A549 (cell line): ENCODE measurements at regions not wholly inside any gene's neighbourhood (a gene's known extent, or its start where the extent isn't known, plus 50 kb on each side); places are given as distances from the start of the nearest gene placed in this dataset.
"Not testable (repeated sequence)": the region's sequence is repeated elsewhere in the genome, so short reads cannot be mapped to it uniquely, and the experiment has no call there.

Experiments
- ATAC-seq, 2 experiments: fragments of 200-7000 bp in 1 of 2; fragments of >200 bp in 1 of 2; cut with Nextera tagmentation in 1 of 2; cut with Tn5 transposase in 1 of 2; 3 replicates each; pipeline versions ENCODE4 v1.8.0 to v1.9.1; 2018 to 2020; ENCODE audit warnings: mild to moderate bottlenecking in 1 of 2, moderate library complexity in 1 of 2
- CTCF ChIA-PET: fragments of 300-600 bp; sonication (Branson Sonifier 250); formaldehyde crosslinking; extraction: SDS; loops from one replicate; lab custom pipeline; 2021; ENCODE audit warnings: antibody characterized with exemption, inconsistent platforms; lab: Yijun Ruan, JAX
- POLR2A ChIA-PET: fragments of 350-600 bp; formaldehyde crosslinking; extraction: SDS; loops from one replicate; lab custom pipeline; 2021; ENCODE audit warnings: antibody characterized with exemption, inconsistent platforms; lab: Yijun Ruan, JAX
- DNase-seq, 2 experiments: peaks; one replicate each; pipeline versions ENCODE4 v3.0.0 to v3.0.0-alpha.2; 2011 to 2016; ENCODE audit warnings: low read depth in 1 of 2, low spot score in 1 of 2
- FAIRE-seq: peaks from 2 replicates; lab custom pipeline; 2011; peaks lifted over from hg19 to GRCh38; lab: Jason Lieb, UNC
- H3K27ac ChIP-seq, 2 experiments: fragments of >200 bp; sonication (Bioruptor Twin); formaldehyde crosslinking; 3 replicates each; pipeline ENCODE4 v1.5.1; 2016 to 2017
- H3K4me1 ChIP-seq: fragments of >200 bp; sonication (Bioruptor Twin); formaldehyde crosslinking; 3 replicates; pipeline ENCODE4 v1.6.1; 2016
- H3K4me2 ChIP-seq: fragments of >200 bp; sonication (Bioruptor Twin); formaldehyde crosslinking; 3 replicates; pipeline ENCODE4 v1.6.1; 2016
- H3K4me3 ChIP-seq: fragments of >200 bp; sonication (Bioruptor Twin); formaldehyde crosslinking; 3 replicates; pipeline ENCODE4 v1.5.1; 2016
- H3K9me3 ChIP-seq: fragments of >200 bp; sonication (Bioruptor Twin); formaldehyde crosslinking; 3 replicates; pipeline ENCODE4 v1.6.1; 2016
- CBX2 ChIP-seq: fragments of 200-600 bp; sonication (generic); IDR thresholded peaks from 2 replicates; pipeline ENCODE4 v1.6.1; 2016; ENCODE audit warnings: low read depth, mild to moderate bottlenecking, borderline replicate concordance
- CEBPB ChIP-seq, 2 experiments: fragments of >200 bp in 1 of 2; sonication (Bioruptor Twin) in 1 of 2; formaldehyde crosslinking in 1 of 2; IDR thresholded peaks; 2 replicates each; pipeline ENCODE4 v1.6.1; 2012 to 2016
- CHD2 ChIP-seq: fragments of 150-350 bp; IDR thresholded peaks from 2 replicates; pipeline ENCODE4 v1.6.1; 2014; ENCODE audit warnings: low read length; ENCODE audit not compliant: partially characterized antibody
- EHF ChIP-seq: fragments of 250-450 bp; sonication (Bioruptor Pico); IDR thresholded peaks from 2 replicates; pipeline ENCODE4 v1.5.0; 2020; ENCODE audit warnings: mild to moderate bottlenecking
- EHMT2 ChIP-seq: fragments of 200-600 bp; sonication (generic); IDR thresholded peaks from 2 replicates; pipeline ENCODE4 v1.6.1; 2016; ENCODE audit warnings: antibody characterized with exemption, low read depth, mild to moderate bottlenecking, moderate library complexity
- EP300 ChIP-seq, 2 experiments: fragments of >200 bp; sonication (Bioruptor Twin); formaldehyde crosslinking; IDR thresholded peaks; 2 replicates in 1 of 2; 3 replicates in 1 of 2; pipeline ENCODE4 v1.6.1; 2016 to 2017
- HEYL ChIP-seq: fragments of 250-450 bp; sonication (Bioruptor Pico); IDR thresholded peaks from 2 replicates; pipeline ENCODE4 v1.8.0; 2021; ENCODE audit warnings: mild to moderate bottlenecking, moderate library complexity
- HOXB5 ChIP-seq: fragments of 250-450 bp; sonication (Bioruptor Pico); IDR thresholded peaks from 2 replicates; pipeline ENCODE4 v1.5.0; 2020; ENCODE audit warnings: mild to moderate bottlenecking, moderate library complexity
- KDM5A ChIP-seq: fragments of 200-600 bp; sonication (generic); IDR thresholded peaks from 2 replicates; pipeline ENCODE4 v1.6.1; 2016; ENCODE audit warnings: antibody characterized with exemption, mild to moderate bottlenecking
- MAFK ChIP-seq: fragments of 450-650 bp; IDR thresholded peaks from 2 replicates; pipeline ENCODE4 v1.6.1; 2014; ENCODE audit not compliant: partially characterized antibody
- PBX3 ChIP-seq: IDR thresholded peaks from 2 replicates; pipeline ENCODE4 v1.6.1; 2012
- PHF8 ChIP-seq: fragments of 200-600 bp; sonication (generic); IDR thresholded peaks from 2 replicates; pipeline ENCODE4 v1.6.1; 2016; ENCODE audit warnings: low read depth, mild to moderate bottlenecking, antibody characterized with exemption, moderate library complexity, borderline replicate concordance
- SMC3 ChIP-seq: fragments of >200 bp; sonication (Bioruptor Twin); formaldehyde crosslinking; IDR thresholded peaks from 3 replicates; pipeline ENCODE4 v1.6.1; 2018; ENCODE audit warnings: inconsistent platforms
- SREBF2 ChIP-seq: fragments of 450-650 bp; IDR thresholded peaks from 2 replicates; pipeline ENCODE4 v1.6.1; 2014; ENCODE audit warnings: mild to moderate bottlenecking, moderate library complexity
- ZC3H11A ChIP-seq: fragments of 450-650 bp; IDR thresholded peaks from 2 replicates; pipeline ENCODE4 v1.6.1; 2014; ENCODE audit warnings: antibody characterized with exemption, mild to moderate bottlenecking
- ZFP36 ChIP-seq: fragments of 450-650 bp; IDR thresholded peaks from 2 replicates; pipeline ENCODE4 v1.6.1; 2014; ENCODE audit warnings: borderline replicate concordance; ENCODE audit not compliant: partially characterized antibody
- ZSCAN20 ChIP-seq: fragments of 250-450 bp; sonication (Bioruptor Pico); IDR thresholded peaks from 2 replicates; pipeline ENCODE4 v1.8.0; 2022; ENCODE audit warnings: mild to moderate bottlenecking, moderate library complexity
- WGBS: methylation state at CpG from one replicate; pipeline ENCODE4 v1.1.6; 2017; ENCODE audit errors: missing lambda C conversion rate; 5-methylcytosine and 5-hydroxymethylcytosine counted together

GRCh38 chr10:129059977-129060376 is 407.1 kb upstream of the MGMT start:
- H3K4me1 ChIP-seq: no peaks in the 10 kb centered on the region
- no peak for DNase-seq
- no peak for FAIRE-seq
- H3K9me3 ChIP-seq: no peaks in the 10 kb centered on the region
- no peak overlapping the region for H3K4me2 ChIP-seq
- H3K27ac ChIP-seq: no peak overlapping the region
- ATAC-seq: no peak
- TF ChIP-seq EP300 (IDR thresholded peaks at IDR 0.05): no peak
- WGBS: 1% methylated on average over 9 of the region's 9 CpGs
- POLR2A ChIA-PET: no interaction called here
- CTCF ChIA-PET: no interaction called here
- H3K4me3 ChIP-seq: no peak overlapping the region

- H3K4me3 ChIP-seq: no peak overlapping the region
- FAIRE-seq (no peak), ATAC-seq (no peak), DNase-seq (no peak)
- no peaks in the 10 kb centered on the region for H3K9me3 ChIP-seq
- TF ChIP-seq SMC3: no peak
- 5% methylated on average over 4 of the region's 4 CpGs for WGBS
- no peak overlapping the region for H3K27ac ChIP-seq
- no peak overlapping the region for H3K4me2 ChIP-seq
- CTCF ChIA-PET: no interaction called here
- H3K4me1 ChIP-seq: no peaks in the 10 kb centered on the region
- POLR2A ChIA-PET: no interaction called here
These were observed 403.8 kb upstream of the MGMT start for GRCh38 chr10:129063212-129063611.

GRCh38 chr10:129063877-129064276 is 403.2 kb upstream of the MGMT start:
- ChIA-PET CTCF (no interaction called here), POLR2A (no interaction called here)
- DNase-seq: no peak
- Histone ChIP-seq H3K27ac (no peak overlapping the region), H3K4me2 (no peak overlapping the region), H3K4me3 (no peak overlapping the region)
- WGBS: 0% methylated on average over 5 of the region's 5 CpGs
- TF ChIP-seq KDM5A: no peak
- no peak for TF ChIP-seq EHMT2
- TF ChIP-seq PBX3: no peak
- TF ChIP-seq ZSCAN20 (CRISPR knock-in tag): no peak
- TF ChIP-seq HOXB5: no peak
- no peak for TF ChIP-seq EHF (CRISPR knock-in tag)
- no peak for TF ChIP-seq CHD2
- no peak for TF ChIP-seq MAFK
- no peak for TF ChIP-seq HEYL (CRISPR knock-in tag)
- TF ChIP-seq PHF8: no peak
- no peak for TF ChIP-seq CBX2
- no peak for TF ChIP-seq ZC3H11A
- TF ChIP-seq CEBPB (IDR thresholded peaks at IDR 0.05): no peak
- no peak for TF ChIP-seq ZFP36
- TF ChIP-seq SREBF2: no peak
- TF ChIP-seq, all 56 proteins: peak for 0
- FAIRE-seq (no peak), ATAC-seq (no peak)
- no peaks in the 10 kb centered on the region for H3K4me1 ChIP-seq
- H3K9me3 ChIP-seq: no peaks in the 10 kb centered on the region

- H3K9me3 ChIP-seq, H3K4me3 ChIP-seq, FAIRE-seq, CTCF ChIA-PET, DNase-seq, ATAC-seq, POLR2A ChIA-PET, H3K27ac ChIP-seq, H3K4me1 ChIP-seq, H3K4me2 ChIP-seq: not testable (repeated sequence)
- WGBS: 2% methylated on average over 4 of the region's 4 CpGs
These were observed 400.5 kb upstream of the MGMT start for GRCh38 chr10:129066529-129066928.

- POLR2A ChIA-PET: not testable (repeated sequence)
- WGBS: 57% methylated on average over 6 of the region's 29 CpGs
These were observed 395.6 kb upstream of the MGMT start for GRCh38 chr10:129071411-129071810.

More at GRCh38 chr10:129071411-129071810, 395.6 kb upstream of the MGMT start:
- H3K27ac ChIP-seq, H3K9me3 ChIP-seq, CTCF ChIA-PET, H3K4me3 ChIP-seq, ATAC-seq, H3K4me2 ChIP-seq, DNase-seq, FAIRE-seq, H3K4me1 ChIP-seq: not testable (repeated sequence)
